BLaER1 treated with 17β-estradiol and CSF1 and Interleukin-3, amounts not matched to agents 10 nM and 100 nM (cell line): ENCODE measurements at regions not wholly inside any gene's neighbourhood (a gene's known extent, or its start where the extent isn't known, plus 50 kb on each side); places are given as distances from the start of the nearest gene placed in this dataset.

Source experiments
- H3K27ac ChIP-seq, 11 experiments: shearing (Covaris generic); formaldehyde crosslinking; 2 replicates each; pipeline ENCODE4 v1.8.1; 2022
- H3K27me3 ChIP-seq, 11 experiments: shearing (Covaris generic); formaldehyde crosslinking; 2 replicates each; pipeline ENCODE4 v1.8.1; 2022
- H3K36me3 ChIP-seq, 11 experiments: shearing (Covaris generic); formaldehyde crosslinking; 2 replicates each; pipeline ENCODE4 v1.8.1; 2022
- H3K4me1 ChIP-seq, 10 experiments: shearing (Covaris generic); formaldehyde crosslinking; 2 replicates each; pipeline ENCODE4 v1.8.1; 2022
- H3K4me2 ChIP-seq, 11 experiments: shearing (Covaris generic); formaldehyde crosslinking; 2 replicates each; pipeline ENCODE4 v1.8.1; 2022
- H3K4me3 ChIP-seq, 10 experiments: shearing (Covaris generic); formaldehyde crosslinking; 2 replicates each; pipeline ENCODE4 v1.8.1; 2022
- H3K9ac ChIP-seq, 11 experiments: shearing (Covaris generic); formaldehyde crosslinking; 2 replicates each; pipeline ENCODE4 v1.8.1; 2022
- H3K9me3 ChIP-seq, 11 experiments: shearing (Covaris generic); formaldehyde crosslinking; replicated peaks in 1 of 11; 2 replicates each; pipeline ENCODE4 v1.8.1; 2022
- H4K20me1 ChIP-seq, 11 experiments: shearing (Covaris generic); formaldehyde crosslinking; 2 replicates each; pipeline ENCODE4 v1.8.1; 2022
- Cebpa-rat ChIP-seq, 11 experiments: shearing (Covaris generic); IDR thresholded peaks; 2 replicates each; pipeline ENCODE4 v1.8.1; 2022

DNA sequence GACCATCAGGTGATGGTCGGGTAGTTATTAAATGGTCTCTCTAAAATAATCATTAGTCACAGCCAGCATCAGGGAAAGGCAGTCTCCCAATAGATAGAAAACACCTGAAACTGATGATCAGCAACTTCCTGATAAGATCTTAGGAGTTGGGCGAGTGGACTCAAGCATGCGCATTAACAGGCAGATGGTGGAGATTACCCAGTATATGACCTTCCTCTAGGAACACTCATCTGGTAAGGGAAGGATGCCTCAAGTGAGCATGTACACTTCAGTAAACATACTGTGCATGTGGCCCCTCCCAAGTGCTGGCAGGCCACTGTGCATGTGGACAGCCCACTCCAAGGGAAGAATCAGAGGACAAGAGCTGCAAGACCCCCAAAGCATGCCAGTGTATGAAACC lies 105.9 kb downstream of the ABCC12 start:
- Histone ChIP-seq H3K4me2 (no peak overlapping the region), H3K27me3 (no peaks in the 10 kb centered on the region), H3K4me3 (no peak overlapping the region), H3K9ac (no peak overlapping the region), H3K9me3 (no peaks in the 10 kb centered on the region), H3K36me3 (no peaks in the 10 kb centered on the region), H4K20me1 (no peaks in the 10 kb centered on the region), H3K27ac (no peak overlapping the region), H3K4me1 (peaks cover 0 to 25% (median 19%) of the 10 kb centered on the region in 10 experiments; a peak in 15 of 20 replicates)
- TF ChIP-seq Cebpa-rat (IDR thresholded peaks at IDR 0.05), result no peak

DNA sequence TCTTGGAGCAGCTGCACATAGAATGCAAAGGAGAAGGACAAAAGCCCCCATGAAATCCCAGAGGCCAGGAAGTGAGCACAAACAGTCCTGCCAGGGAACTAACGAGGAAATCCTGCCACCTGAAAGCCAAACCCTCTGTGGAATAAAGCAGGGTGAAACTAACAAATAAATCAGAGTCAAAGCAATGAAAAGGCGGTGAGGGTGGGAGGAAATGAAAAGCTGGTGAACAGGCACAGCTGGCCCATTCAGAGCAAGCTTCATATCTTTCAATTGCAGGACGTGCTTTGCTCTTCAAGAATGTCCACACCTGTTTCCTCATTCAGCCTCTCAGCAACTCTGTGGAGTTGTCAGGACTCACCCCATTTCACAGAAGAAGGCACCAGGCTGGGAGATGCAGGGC lies 108.1 kb downstream of the ABCC12 start:
- H3K4me1 ChIP-seq, result peaks cover 0 to 10% (median 6%) of the 10 kb centered on the region in 10 experiments; a peak in 8 of 20 replicates
- H3K27ac ChIP-seq, result no peak overlapping the region
- no peaks in the 10 kb centered on the region for H3K36me3 ChIP-seq
- H3K9me3 ChIP-seq, result no peaks in the 10 kb centered on the region
- no peak overlapping the region for H3K9ac ChIP-seq
- no peaks in the 10 kb centered on the region for H4K20me1 ChIP-seq
- TF ChIP-seq Cebpa-rat (IDR thresholded peaks at IDR 0.05), result no peak
- H3K4me2 ChIP-seq, result peak overlapping the region in 6 of 11 experiments; percentile 13 to 43 (median 38); a peak in 8 of 22 replicates
- no peaks in the 10 kb centered on the region for H3K27me3 ChIP-seq
- no peak overlapping the region for H3K4me3 ChIP-seq

DNA sequence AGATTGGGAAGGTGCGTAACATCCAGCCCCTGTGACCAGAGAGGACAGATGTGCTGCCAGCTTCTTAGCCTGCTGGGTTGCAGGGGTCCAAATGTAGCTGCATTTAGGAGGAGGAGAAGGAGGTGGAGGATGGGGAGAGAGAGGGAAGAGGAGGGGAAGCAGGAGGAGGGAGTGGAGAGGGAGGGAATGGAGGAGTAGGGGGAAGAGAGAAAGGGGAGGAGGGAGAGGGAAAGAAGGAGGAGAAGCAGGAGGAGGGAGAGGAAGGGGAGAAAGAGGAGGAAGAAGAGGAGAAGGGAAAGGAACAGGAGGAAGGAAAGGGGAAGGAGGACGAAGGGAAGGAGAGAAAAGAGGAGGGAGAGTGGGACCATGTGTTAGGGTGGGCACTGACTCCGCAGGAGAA lies 108.6 kb downstream of the ABCC12 start:
- Histone ChIP-seq H3K27ac (no peak overlapping the region), H3K4me2 (peak overlapping the region in 6 of 11 experiments; percentile 13 to 43 (median 38); a peak in 7 of 22 replicates), H3K36me3 (no peaks in the 10 kb centered on the region), H4K20me1 (no peaks in the 10 kb centered on the region), H3K9ac (no peak overlapping the region), H3K4me1 (peaks cover 0 to 10% (median 6%) of the 10 kb centered on the region in 10 experiments; a peak in 8 of 20 replicates), H3K27me3 (no peaks in the 10 kb centered on the region), H3K4me3 (no peak overlapping the region), H3K9me3 (no peaks in the 10 kb centered on the region)
- no peak for TF ChIP-seq Cebpa-rat (IDR thresholded peaks at IDR 0.05)

DNA sequence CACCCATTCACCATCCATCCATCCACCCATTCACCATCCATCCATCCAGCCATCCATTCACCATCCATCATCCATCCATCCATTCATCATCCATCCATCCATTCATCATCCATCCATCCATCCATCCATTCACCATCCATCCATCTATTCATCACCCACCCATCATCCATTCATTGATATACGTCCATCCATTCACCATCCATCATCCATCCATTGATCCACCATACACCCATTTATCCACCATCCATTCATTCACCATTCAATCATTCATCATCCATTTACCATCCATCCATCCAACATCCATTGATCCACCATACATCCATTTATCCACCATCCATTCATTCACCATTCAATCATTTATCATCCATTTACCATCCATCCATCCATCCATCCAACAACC lies 111.7 kb downstream of the ABCC12 start:
- H3K4me3 ChIP-seq, result no peak overlapping the region
- no peak for TF ChIP-seq Cebpa-rat (IDR thresholded peaks at IDR 0.05)

DNA sequence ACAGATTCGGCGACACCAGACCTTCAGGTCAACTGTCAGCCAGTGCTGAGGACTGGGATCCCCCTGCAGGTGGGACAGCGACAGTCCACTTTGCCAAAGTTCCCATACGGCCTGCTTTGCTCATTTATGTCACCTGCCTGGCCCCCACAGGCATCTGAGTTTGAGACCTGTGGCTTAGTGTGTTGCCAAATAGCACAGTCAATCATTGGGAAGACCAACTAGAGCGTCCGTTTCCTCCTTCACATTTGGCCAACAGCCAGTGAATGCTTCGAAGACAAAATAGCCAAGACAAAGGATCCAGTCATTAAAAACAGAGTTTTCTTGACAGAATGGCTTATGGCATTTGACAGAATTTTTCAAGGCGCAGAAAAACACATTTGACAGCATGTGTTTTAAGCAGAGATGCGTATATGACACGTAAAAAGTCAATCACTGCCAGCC lies 113.8 kb downstream of the ABCC12 start:
- Histone ChIP-seq H3K27me3 (no peaks in the 10 kb centered on the region), H3K4me3 (no peak overlapping the region)
- TF ChIP-seq Cebpa-rat (IDR thresholded peaks at IDR 0.05), result no peak

More for the DNA sequence above, 111.7 kb downstream of the ABCC12 start:
- Histone ChIP-seq H3K27me3 (no peaks in the 10 kb centered on the region), H3K4me1 (peaks cover 0 to 10% (median 6%) of the 10 kb centered on the region in 10 experiments; a peak in 8 of 20 replicates), H3K9me3 (no peaks in the 10 kb centered on the region), H4K20me1 (no peaks in the 10 kb centered on the region), H3K4me2 (no peak overlapping the region), H3K36me3 (no peaks in the 10 kb centered on the region), H3K27ac (no peak overlapping the region), H3K9ac (no peak overlapping the region)

DNA sequence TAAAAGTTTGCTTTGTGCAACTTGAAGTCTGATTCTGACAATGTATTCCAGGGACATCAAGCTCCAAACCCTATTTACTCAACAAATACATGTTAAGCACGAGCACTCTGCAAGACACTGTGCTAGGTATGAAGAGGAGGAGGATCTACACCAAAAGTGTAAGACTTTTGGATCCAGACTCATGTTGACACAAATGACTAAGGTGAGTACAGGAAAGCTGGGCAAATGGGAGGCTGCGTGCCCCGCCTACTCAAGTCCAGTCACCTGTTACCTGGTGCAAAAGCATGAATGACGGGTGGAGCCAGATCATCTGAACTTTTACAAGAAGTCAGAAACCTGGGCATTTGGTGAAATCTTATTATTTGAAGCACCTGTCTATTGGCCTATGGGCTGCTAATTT lies 120.7 kb downstream of the ABCC12 start:
- H3K9me3 ChIP-seq, result peaks cover 0 to 6% (median 0%) of the 10 kb centered on the region in 11 experiments; a peak in 4 of 22 replicates
- no peak overlapping the region for H3K4me3 ChIP-seq
- no peaks in the 10 kb centered on the region for H4K20me1 ChIP-seq
- no peak overlapping the region for H3K4me2 ChIP-seq
- H3K9ac ChIP-seq, result no peak overlapping the region
- no peaks in the 10 kb centered on the region for H3K36me3 ChIP-seq
- no peaks in the 10 kb centered on the region for H3K4me1 ChIP-seq
- TF ChIP-seq Cebpa-rat (IDR thresholded peaks at IDR 0.05), result no peak
- no peaks in the 10 kb centered on the region for H3K27me3 ChIP-seq
- no peak overlapping the region for H3K27ac ChIP-seq

More for the DNA sequence above, 113.8 kb downstream of the ABCC12 start:
- H3K4me1 ChIP-seq, result no peaks in the 10 kb centered on the region
- H4K20me1 ChIP-seq, result no peaks in the 10 kb centered on the region
- H3K9ac ChIP-seq, result no peak overlapping the region
- H3K27ac ChIP-seq, result no peak overlapping the region
- no peak overlapping the region for H3K4me2 ChIP-seq
- H3K9me3 ChIP-seq, result no peaks in the 10 kb centered on the region
- H3K36me3 ChIP-seq, result no peaks in the 10 kb centered on the region

DNA sequence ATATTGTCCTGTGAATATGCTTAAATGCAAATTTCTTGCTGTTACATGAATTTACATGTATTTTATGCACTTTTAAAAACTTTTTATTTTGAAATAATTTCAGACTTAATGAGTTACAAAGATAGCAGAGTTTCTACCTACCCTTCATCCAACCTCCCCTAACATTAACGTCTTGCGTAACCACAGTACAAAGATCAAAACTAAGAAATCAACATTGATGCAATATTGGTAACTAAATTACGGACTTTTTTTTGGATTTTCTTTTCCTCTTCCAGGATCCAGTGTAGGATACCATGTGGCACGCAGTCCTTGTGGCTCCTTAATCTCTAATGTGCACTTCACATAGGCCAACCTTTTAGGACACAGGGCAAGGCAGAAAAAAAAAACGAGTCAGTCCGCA lies 124.9 kb downstream of the ABCC12 start:
- TF ChIP-seq Cebpa-rat (IDR thresholded peaks at IDR 0.05), result peak in 1 of 11 experiments; percentile 24; a peak in 1 of 22 replicates
- Histone ChIP-seq H3K4me1 (no peaks in the 10 kb centered on the region), H3K4me2 (no peak overlapping the region), H3K9me3 (peaks cover 0 to 6% (median 0%) of the 10 kb centered on the region in 11 experiments; a peak in 4 of 22 replicates), H3K27me3 (no peaks in the 10 kb centered on the region), H3K27ac (no peak overlapping the region), H3K9ac (no peak overlapping the region), H4K20me1 (no peaks in the 10 kb centered on the region), H3K36me3 (no peaks in the 10 kb centered on the region), H3K4me3 (no peak overlapping the region)

DNA sequence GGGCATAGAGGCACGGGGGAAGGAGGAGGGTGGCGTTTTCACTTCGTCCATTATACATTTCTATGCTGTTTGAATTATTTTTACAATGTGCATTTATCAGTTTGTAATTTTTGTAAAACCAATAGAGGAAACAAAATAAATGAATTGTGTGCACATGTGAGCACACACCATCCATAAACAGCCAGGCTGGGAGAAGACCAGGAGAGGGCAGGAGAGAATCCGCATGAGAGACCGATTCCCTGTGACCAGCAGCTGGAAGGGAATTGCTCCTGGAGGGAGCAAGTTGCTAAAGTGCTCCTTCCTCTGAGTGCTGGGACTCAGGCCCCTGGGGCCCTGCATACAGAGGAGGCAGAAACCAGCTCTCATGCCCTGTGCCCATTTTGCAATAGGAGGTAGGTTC lies 126.0 kb downstream of the ABCC12 start:
- Histone ChIP-seq H4K20me1 (no peaks in the 10 kb centered on the region), H3K27me3 (no peaks in the 10 kb centered on the region), H3K4me3 (no peak overlapping the region), H3K9me3 (peaks cover 0 to 6% (median 0%) of the 10 kb centered on the region in 11 experiments; a peak in 4 of 22 replicates), H3K9ac (no peak overlapping the region), H3K27ac (no peak overlapping the region), H3K4me1 (no peaks in the 10 kb centered on the region), H3K36me3 (no peaks in the 10 kb centered on the region), H3K4me2 (no peak overlapping the region)
- no peak for TF ChIP-seq Cebpa-rat (IDR thresholded peaks at IDR 0.05)

DNA sequence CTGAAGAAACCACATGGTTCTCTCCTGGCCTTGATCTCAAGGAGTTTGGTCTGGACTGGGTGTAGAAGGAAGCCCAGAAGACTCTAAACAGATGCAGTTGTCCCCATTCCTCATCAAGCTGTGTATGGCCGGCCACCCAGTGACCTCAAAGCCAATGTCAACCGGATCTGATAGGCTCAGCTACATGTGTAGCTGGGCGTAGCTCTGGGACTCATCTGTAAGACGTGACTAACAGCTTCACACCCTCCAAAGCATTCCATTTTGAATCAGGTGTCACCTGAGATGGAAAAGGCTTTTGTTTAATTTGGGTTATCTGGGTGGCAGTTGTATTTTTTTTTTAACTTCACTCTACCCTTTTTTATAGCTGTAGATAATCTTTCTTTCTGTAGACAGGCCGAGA lies 130.4 kb downstream of the ABCC12 start:
- H3K27me3 ChIP-seq, result no peaks in the 10 kb centered on the region
- H3K36me3 ChIP-seq, result no peaks in the 10 kb centered on the region
- H3K4me1 ChIP-seq, result no peaks in the 10 kb centered on the region
- H3K4me3 ChIP-seq, result no peak overlapping the region
- H3K9me3 ChIP-seq, result no peaks in the 10 kb centered on the region
- no peaks in the 10 kb centered on the region for H4K20me1 ChIP-seq
- H3K9ac ChIP-seq, result no peak overlapping the region
- H3K4me2 ChIP-seq, result no peak overlapping the region
- no peak overlapping the region for H3K27ac ChIP-seq
- TF ChIP-seq Cebpa-rat (IDR thresholded peaks at IDR 0.05), result no peak

DNA sequence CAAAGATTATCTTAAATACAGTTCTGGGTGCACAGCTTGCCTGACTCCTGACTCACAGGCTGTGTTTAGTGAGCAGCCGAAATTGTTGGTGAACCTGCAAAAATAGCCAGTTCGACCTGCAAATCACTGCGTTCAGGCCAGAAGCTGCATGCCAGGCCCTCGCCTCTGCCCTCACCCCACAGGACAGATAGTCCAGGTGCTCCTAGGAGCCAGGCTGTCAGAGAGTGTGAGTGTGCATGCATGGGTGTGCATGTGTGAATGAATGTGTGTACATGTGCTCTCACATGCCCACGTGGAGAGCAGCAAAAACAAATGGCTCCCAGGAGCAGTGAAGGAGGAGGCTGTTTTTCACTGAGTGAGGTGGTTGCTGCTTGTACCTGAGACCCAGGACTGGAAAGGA lies 131.8 kb downstream of the ABCC12 start:
- Histone ChIP-seq H3K4me1 (no peaks in the 10 kb centered on the region), H4K20me1 (no peaks in the 10 kb centered on the region), H3K4me2 (no peak overlapping the region), H3K27me3 (no peaks in the 10 kb centered on the region), H3K27ac (no peak overlapping the region), H3K36me3 (no peaks in the 10 kb centered on the region), H3K4me3 (no peak overlapping the region), H3K9ac (no peak overlapping the region), H3K9me3 (no peaks in the 10 kb centered on the region)
- no peak for TF ChIP-seq Cebpa-rat (IDR thresholded peaks at IDR 0.05)
